Right lobe of liver (tissue), 6 donors: ENCODE measurements at regions not wholly inside any gene's neighbourhood (a gene's known extent, or its start where the extent isn't known, plus 50 kb on each side); places are given as distances from the start of the nearest gene placed in this dataset.

ENCODE experiments used
- ATAC-seq, 4 donors: fragments of 200-7000 bp; cut with Tn5 transposase; one replicate each; pipeline ENCODE4 v1.9.1; 2020; ENCODE audit warnings: mild to moderate bottlenecking in 4 of 4, moderate library complexity in 4 of 4
- DNase-seq, 3 donors: peaks; one replicate each; pipeline ENCODE4 v3.0.0-alpha.2; 2020
- H3K27ac ChIP-seq, 3 donors: fragments of 200-600 bp; one replicate each; pipeline ENCODE4 v1.8.0; 2022
- H3K27me3 ChIP-seq, 2 donors: fragments of 200-600 bp; one replicate each; pipeline ENCODE4 v1.8.0; 2022
- H3K36me3 ChIP-seq, 4 donors: fragments of 200-600 bp; sonication (generic) in 1 of 4; one replicate each; pipeline versions ENCODE4 v1.5.1 to v1.8.0; 2017 to 2022; ENCODE audit warnings: control low read depth in 1 of 4
- H3K4me1 ChIP-seq, 4 donors: fragments of 200-600 bp; sonication (generic) in 1 of 4; one replicate each; pipeline versions ENCODE4 v1.5.1 to v1.8.0; 2017 to 2022; ENCODE audit warnings: control low read depth in 1 of 4
- H3K4me3 ChIP-seq, 3 donors: fragments of 200-600 bp; one replicate each; pipeline ENCODE4 v1.8.0; 2022
- H3K9me3 ChIP-seq, 4 donors: fragments of 200-600 bp; sonication (generic) in 1 of 4; one replicate each; pipeline versions ENCODE4 v1.5.1 to v1.8.0; 2017 to 2022; ENCODE audit warnings: control low read depth in 1 of 4
- CTCF ChIP-seq, 4 donors: fragments of 200-600 bp in 3 of 4; fragments of 450-650 bp in 1 of 4; IDR thresholded peaks; one replicate each; pipeline versions ENCODE4 v1.5.1 to v1.8.0; 2016 to 2022; ENCODE audit warnings: antibody characterized with exemption in 4 of 4, mild to moderate bottlenecking in 2 of 4
- POLR2A ChIP-seq: fragments of 450-650 bp; IDR thresholded peaks from one replicate; pipeline ENCODE4 v1.6.1; 2017; ENCODE audit warnings: antibody characterized with exemption, mild to moderate bottlenecking
- WGBS: methylation state at CpG from one replicate; pipeline ENCODE4 v1.1.6; 2018; ENCODE audit warnings: low coverage, low lambda C conversion rate; ENCODE audit not compliant: insufficient coverage; ENCODE audit errors: missing lambda C conversion rate; 5-methylcytosine and 5-hydroxymethylcytosine counted together
- intact Hi-C, 2 donors: fragments of 100-400 bp; cut with DNase I; formaldehyde crosslinking; loops; one replicate each; pipeline versions ENCODE4 v1.11.2 to v1.14.1; 2022
- donor health status: DM: no; HTN: yes; CAD: no.
- donor health status: DM: no; HTN: no; CAD: no.
- donor health status: DM: no; HTN: no; CAD: no.
- donor health status: DM: no; HTN: yes; CAD: no.
- donor health status: DM: no; HTN: yes; CAD: no.

DNA sequence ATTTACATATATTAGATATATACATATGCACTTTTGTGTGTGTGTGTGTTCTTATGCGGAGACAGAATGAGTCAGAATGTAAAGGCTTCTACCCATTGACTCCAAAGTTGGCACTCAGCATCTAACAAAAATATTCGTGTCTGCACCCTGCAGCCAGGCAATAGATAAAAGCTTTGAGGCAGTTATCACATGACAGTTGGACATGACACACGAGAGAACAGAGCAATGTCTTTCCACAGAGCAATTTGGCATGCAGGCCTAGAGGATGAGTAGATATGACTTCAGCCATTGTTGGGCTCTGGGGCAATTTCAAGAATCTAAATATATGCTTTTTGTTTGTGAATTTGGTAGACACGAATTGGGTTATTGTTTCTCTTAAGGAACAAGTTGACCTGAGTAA, 391.2 kb downstream of the SLITRK2 start:
- ATAC-seq (no peak), DNase-seq (no peak)
- Histone ChIP-seq H3K9me3 (no peaks in the 10 kb centered on the region), H3K27me3 (no peaks in the 10 kb centered on the region), H3K27ac (no peak overlapping the region), H3K4me3 (no peak overlapping the region), H3K4me1 (no peaks in the 10 kb centered on the region), H3K36me3 (no peaks in the 10 kb centered on the region)
- no peak for TF ChIP-seq CTCF (IDR thresholded peaks at IDR 0.05)
- intact Hi-C loops, result no loop called here
- 28% methylated on average over 4 of the region's 4 CpGs for WGBS

- H3K36me3 ChIP-seq, result no peaks in the 10 kb centered on the region
- TF ChIP-seq CTCF (IDR thresholded peaks at IDR 0.05) (peak; percentile 4 to 43 (median 33)), POLR2A (no peak)
- no peaks in the 10 kb centered on the region for H3K9me3 ChIP-seq
- ATAC-seq (peak in 2 of 4 donors; percentile 30 to 47), DNase-seq (no peak)
- no peak overlapping the region for H3K27ac ChIP-seq
- no peak overlapping the region for H3K4me3 ChIP-seq
- 63% methylated on average over 1 of the region's 1 CpG for WGBS
- H3K4me1 ChIP-seq, result no peaks in the 10 kb centered on the region
- H3K27me3 ChIP-seq, result no peaks in the 10 kb centered on the region
- intact Hi-C loops, result no loop called here
These were observed 406.8 kb downstream of the SLITRK2 start for GRCh38 chrX:146224442-146224841.

- no peak overlapping the region for H3K4me3 ChIP-seq
- no peak for DNase-seq
- H3K27ac ChIP-seq, result no peak overlapping the region
- ATAC-seq, result no peak
- no peaks in the 10 kb centered on the region for H3K9me3 ChIP-seq
- TF ChIP-seq CTCF (IDR thresholded peaks at IDR 0.05), result no peak
- TF ChIP-seq POLR2A, result no peak
- no peaks in the 10 kb centered on the region for H3K27me3 ChIP-seq
- no peaks in the 10 kb centered on the region for H3K4me1 ChIP-seq
- 38% methylated on average over 2 of the region's 2 CpGs for WGBS
- H3K36me3 ChIP-seq, result no peaks in the 10 kb centered on the region
- intact Hi-C loops, result no loop called here
These were observed 420.5 kb downstream of the SLITRK2 start for GRCh38 chrX:146238173-146238572.

DNA sequence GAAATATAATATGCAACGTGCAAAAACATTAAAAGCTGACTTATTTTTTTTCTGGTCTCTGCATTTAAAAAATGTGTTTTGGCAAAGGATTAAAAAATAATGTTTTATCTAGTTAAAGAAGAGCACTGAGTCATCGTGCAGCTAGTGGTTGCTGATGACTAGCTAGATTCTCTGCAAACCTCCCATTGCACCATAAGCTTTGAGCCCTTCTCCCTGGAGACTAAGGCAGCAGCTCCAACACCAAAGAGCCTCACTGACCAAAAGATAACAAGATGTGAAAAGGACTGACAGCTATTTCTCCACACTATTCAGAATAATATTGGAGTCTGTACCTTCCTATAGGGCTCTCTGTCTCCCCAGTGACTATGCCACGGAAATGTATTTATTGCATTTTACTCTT, 424.3 kb downstream of the SLITRK2 start:
- Histone ChIP-seq H3K36me3 (no peaks in the 10 kb centered on the region), H3K9me3 (no peaks in the 10 kb centered on the region), H3K4me1 (no peaks in the 10 kb centered on the region), H3K27me3 (no peaks in the 10 kb centered on the region), H3K27ac (no peak overlapping the region), H3K4me3 (no peak overlapping the region)
- intact Hi-C loops, result no loop called here
- TF ChIP-seq CTCF (IDR thresholded peaks at IDR 0.05) (no peak), POLR2A (no peak)
- DNase-seq (no peak), ATAC-seq (no peak)
- WGBS, result 33% methylated on average over 3 of the region's 3 CpGs

- Histone ChIP-seq H3K4me3 (no peak overlapping the region), H3K4me1 (no peaks in the 10 kb centered on the region), H3K27ac (no peak overlapping the region), H3K36me3 (no peaks in the 10 kb centered on the region), H3K27me3 (no peaks in the 10 kb centered on the region), H3K9me3 (no peaks in the 10 kb centered on the region)
- TF ChIP-seq POLR2A, result no peak
- no peak for TF ChIP-seq CTCF (IDR thresholded peaks at IDR 0.05)
- ATAC-seq, result peak in 2 of 4 donors; percentile 22 to 75
- DNase-seq, result no peak
- 49% methylated on average over 3 of the region's 3 CpGs for WGBS
- intact Hi-C loops, result no loop called here
These were observed 425.4 kb downstream of the SLITRK2 start for GRCh38 chrX:146243041-146243440.
